ENCODE measurements at regions not wholly inside any gene's neighbourhood (a gene's known extent, or its start where the extent isn't known, plus 50 kb on each side); places are given as distances from the start of the nearest gene placed in this dataset.

DNA sequence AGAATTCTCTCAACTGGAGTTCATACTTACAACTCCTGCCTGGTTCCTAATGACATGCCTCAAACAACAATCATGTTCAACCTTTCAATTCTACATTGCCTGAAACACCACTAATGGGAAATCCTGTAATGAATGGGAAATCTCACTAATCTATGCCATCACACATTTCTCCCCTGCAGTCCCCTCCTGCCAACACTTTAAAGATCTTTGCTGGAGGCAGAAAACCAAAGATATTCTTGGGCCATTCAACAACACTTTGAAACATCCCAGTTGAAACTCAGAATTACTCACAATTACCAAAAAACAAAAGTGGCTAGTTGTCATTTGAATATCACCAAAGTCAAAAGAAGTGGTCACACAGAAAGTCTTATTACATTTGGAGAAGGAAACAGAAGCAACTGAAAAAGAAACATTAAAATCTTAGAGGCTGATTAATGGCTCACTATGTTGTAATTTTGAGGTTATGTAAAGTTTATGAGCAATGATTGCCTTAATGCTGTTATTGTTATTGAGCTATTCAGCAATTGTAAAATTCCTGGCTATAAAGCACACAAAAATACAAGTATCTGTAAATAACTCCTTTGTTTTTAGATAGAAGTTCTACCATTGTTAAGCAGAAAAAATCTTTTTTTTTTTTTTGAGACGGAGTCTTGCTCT lies 313.4 kb upstream of the SLC30A5 start:
- H3K27ac ChIP-seq = no peak overlapping the region
- no peaks in the 10 kb centered on the region for H3K36me3 ChIP-seq
- TF ChIP-seq CTCF (IDR thresholded peaks at IDR 0.05) = no peak
- ATAC-seq (no peak), DNase-seq (peak in 1 of 4 donors; percentile 32)
- no peak overlapping the region for H3K4me3 ChIP-seq
- peaks cover 0 to 9% of the 10 kb centered on the region in 2 donors for H3K9me3 ChIP-seq
- no peaks in the 10 kb centered on the region for H3K27me3 ChIP-seq
- H3K4me1 ChIP-seq = no peaks in the 10 kb centered on the region
- intact Hi-C loops (cut with DNase I) = no loop called here

- H3K27ac ChIP-seq = no peak overlapping the region
- intact Hi-C loops (cut with DNase I) = no loop called here
- no peak for DNase-seq
Observed at GRCh38 chr5:68793074-68793473, 300.7 kb upstream of the SLC30A5 start.

GRCh38 chr5:68793993-68794392 lies 299.8 kb upstream of the SLC30A5 start:
- no peaks in the 10 kb centered on the region for H3K9me3 ChIP-seq
- no peaks in the 10 kb centered on the region for H3K36me3 ChIP-seq
- no peak overlapping the region for H3K4me3 ChIP-seq
- no peak overlapping the region for H3K27ac ChIP-seq
- TF ChIP-seq CTCF (IDR thresholded peaks at IDR 0.05) = no peak
- no peak for DNase-seq
- intact Hi-C loops (cut with DNase I) = no loop called here
- no peak for ATAC-seq
- H3K27me3 ChIP-seq = no peaks in the 10 kb centered on the region
- H3K4me1 ChIP-seq = no peaks in the 10 kb centered on the region

More at GRCh38 chr5:68793074-68793473, 300.7 kb upstream of the SLC30A5 start:
- no peaks in the 10 kb centered on the region for H3K36me3 ChIP-seq
- no peaks in the 10 kb centered on the region for H3K27me3 ChIP-seq
- peak; percentile 59 for ATAC-seq
- no peak overlapping the region for H3K4me3 ChIP-seq
- TF ChIP-seq CTCF (IDR thresholded peaks at IDR 0.05) = no peak
- H3K9me3 ChIP-seq = no peaks in the 10 kb centered on the region
- H3K4me1 ChIP-seq = no peaks in the 10 kb centered on the region

- no peak for ATAC-seq
- intact Hi-C loops (cut with DNase I) = no loop called here
- TF ChIP-seq CTCF (IDR thresholded peaks at IDR 0.05) = no peak
Observed at GRCh38 chr5:68795190-68795589, 298.6 kb upstream of the SLC30A5 start.

DNA sequence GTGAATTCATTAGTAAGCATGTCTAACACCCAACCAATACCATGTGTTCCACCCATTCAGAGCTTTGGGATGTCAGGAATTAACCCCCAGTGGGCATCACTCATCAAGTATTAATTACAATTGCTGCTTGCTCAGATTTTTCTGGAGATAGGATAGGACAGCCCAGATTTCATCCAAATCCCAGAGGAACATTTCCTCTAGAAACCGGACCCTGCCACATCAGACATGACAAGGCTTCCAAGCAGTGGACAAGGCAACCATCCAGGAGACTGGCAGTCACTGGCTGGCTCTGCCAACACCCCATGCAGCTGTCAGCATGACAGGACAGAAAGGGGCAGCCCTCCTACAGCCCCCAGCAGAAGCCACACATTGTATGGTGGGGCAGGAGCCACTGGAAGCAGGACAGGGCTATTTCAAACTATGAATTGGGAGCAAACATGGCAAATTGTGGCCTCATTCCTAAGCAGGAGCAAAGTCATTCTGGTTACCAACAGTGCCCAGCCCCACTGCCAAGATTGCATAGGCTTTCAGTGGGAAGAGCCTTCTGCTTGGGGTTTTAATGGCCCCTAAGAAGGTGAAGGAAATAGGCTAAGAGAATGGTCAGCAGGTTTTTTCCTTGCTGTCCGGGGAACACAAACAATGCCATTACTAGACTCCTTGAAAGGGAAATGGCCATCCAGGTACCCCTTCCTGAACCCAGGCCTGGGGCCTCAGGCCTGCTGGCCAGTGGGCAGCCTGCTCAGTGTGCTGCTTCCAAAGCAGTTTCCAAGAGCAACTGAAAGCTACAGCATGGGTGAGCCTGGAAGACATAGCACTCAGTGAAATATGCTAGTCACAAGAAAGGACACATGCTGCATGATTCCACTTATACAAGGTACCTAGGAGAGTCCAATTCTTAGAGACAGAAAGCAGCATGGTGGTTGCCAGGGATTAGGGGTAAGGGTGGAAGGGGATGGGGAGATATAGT lies 294.7 kb upstream of the SLC30A5 start:
- Histone ChIP-seq H3K36me3 (no peaks in the 10 kb centered on the region), H3K4me3 (no peak overlapping the region), H3K9me3 (no peaks in the 10 kb centered on the region), H3K27me3 (no peaks in the 10 kb centered on the region), H3K4me1 (no peaks in the 10 kb centered on the region), H3K27ac (no peak overlapping the region)
- ATAC-seq (no peak), DNase-seq (no peak)
- intact Hi-C loops (cut with DNase I) = no loop called here
- no peak for TF ChIP-seq CTCF (IDR thresholded peaks at IDR 0.05)

More at GRCh38 chr5:68795190-68795589, 298.6 kb upstream of the SLC30A5 start:
- no peak overlapping the region for H3K27ac ChIP-seq
- DNase-seq = no peak
- H3K27me3 ChIP-seq = no peaks in the 10 kb centered on the region
- H3K36me3 ChIP-seq = no peaks in the 10 kb centered on the region
- no peak overlapping the region for H3K4me3 ChIP-seq
- H3K9me3 ChIP-seq = no peaks in the 10 kb centered on the region
- H3K4me1 ChIP-seq = no peaks in the 10 kb centered on the region
